NCI-H1092 (cell line): ENCODE measurements at regions not wholly inside any gene's neighbourhood (a gene's known extent, or its start where the extent isn't known, plus 50 kb on each side); places are given as distances from the start of the nearest gene placed in this dataset.
"Not testable (repeated sequence)": the region's sequence is repeated elsewhere in the genome, so short reads cannot be mapped to it uniquely, and the experiment has no call there.

ENCODE experiments used
- DNase-seq: peaks from one replicate; lab custom pipeline; 2025; lab: John Stamatoyannopoulos, UW

GRCh38 chr5:68661237-68661636 lies 432.6 kb upstream of the SLC30A5 start:
- DNase-seq, result no peak

GRCh38 chr5:68662804-68663307 lies 431.0 kb upstream of the SLC30A5 start:
- DNase-seq, result no peak

- DNase-seq, result no peak
Measured at GRCh38 chr5:68669864-68670575, 423.8 kb upstream of the SLC30A5 start.

- DNase-seq, result no peak
Measured at GRCh38 chr5:68673106-68673822, 420.6 kb upstream of the SLC30A5 start.

- no peak for DNase-seq
Measured at GRCh38 chr5:68673823-68674180, 420.0 kb upstream of the SLC30A5 start.

- no peak for DNase-seq
Measured at GRCh38 chr5:68679041-68679440, 414.8 kb upstream of the SLC30A5 start.

GRCh38 chr5:68680366-68680765 lies 413.4 kb upstream of the SLC30A5 start:
- DNase-seq, result no peak

GRCh38 chr5:68681929-68682328 lies 411.9 kb upstream of the SLC30A5 start:
- DNase-seq, result no peak

- no peak for DNase-seq
Measured at GRCh38 chr5:68682400-68683160, 411.2 kb upstream of the SLC30A5 start.

- DNase-seq, result no peak
Measured at GRCh38 chr5:68683632-68684036, 410.2 kb upstream of the SLC30A5 start.

GRCh38 chr5:68685863-68686262 lies 408.0 kb upstream of the SLC30A5 start:
- DNase-seq, result no peak

GRCh38 chr5:68688547-68688946 lies 405.3 kb upstream of the SLC30A5 start:
- DNase-seq, result no peak

- DNase-seq, result no peak
Measured at GRCh38 chr5:68689010-68689409, 404.8 kb upstream of the SLC30A5 start.

GRCh38 chr5:68691874-68692273 lies 401.9 kb upstream of the SLC30A5 start:
- not testable (repeated sequence) for DNase-seq

GRCh38 chr5:68698025-68698940 lies 395.5 kb upstream of the SLC30A5 start:
- no peak for DNase-seq

- DNase-seq, result no peak
Measured at GRCh38 chr5:68699966-68700365, 393.8 kb upstream of the SLC30A5 start.

GRCh38 chr5:68707575-68707974 lies 386.2 kb upstream of the SLC30A5 start:
- no peak for DNase-seq

- no peak for DNase-seq
Measured at GRCh38 chr5:68708156-68708841, 385.5 kb upstream of the SLC30A5 start.

GRCh38 chr5:68708842-68709170 lies 385.0 kb upstream of the SLC30A5 start:
- DNase-seq, result no peak

GRCh38 chr5:68709239-68709638 lies 384.6 kb upstream of the SLC30A5 start:
- no peak for DNase-seq

- no peak for DNase-seq
Measured at GRCh38 chr5:68710514-68710913, 383.3 kb upstream of the SLC30A5 start.
